Adrenal gland (tissue), 9 donors: ENCODE measurements at regions not wholly inside any gene's neighbourhood (a gene's known extent, or its start where the extent isn't known, plus 50 kb on each side); places are given as distances from the start of the nearest gene placed in this dataset.
"Not testable (repeated sequence)": the region's sequence is repeated elsewhere in the genome, so short reads cannot be mapped to it uniquely, and the experiment has no call there.

Source experiments
- DNase-seq, 7 donors: peaks; one replicate each; pipeline ENCODE4 v3.0.0-alpha.2; 2019 to 2020
- H3K27ac ChIP-seq, 5 donors: fragments of 200-600 bp; sonication (generic) in 4 of 5; 1 replicate in 3 of 5; 2 replicates in 2 of 5; pipeline versions ENCODE4 v1.5.1 to v1.8.0; 2016 to 2020; ENCODE audit warnings: mild to moderate bottlenecking in 1 of 5
- H3K27me3 ChIP-seq: fragments of 200-600 bp; 2 replicates; pipeline ENCODE4 v1.8.0; 2021
- H3K36me3 ChIP-seq, 2 donors: fragments of 200-600 bp; replicated peaks in 1 of 2; 1 replicate in 1 of 2; 2 replicates in 1 of 2; pipeline versions ENCODE4 v1.5.1 to v1.8.0; 2018 to 2022
- H3K4me1 ChIP-seq, 2 donors: fragments of 200-600 bp; replicated peaks in 1 of 2; 1 replicate in 1 of 2; 2 replicates in 1 of 2; pipeline versions ENCODE4 v1.5.1 to v1.8.0; 2018 to 2021
- H3K4me3 ChIP-seq, 4 donors: fragments of 200-600 bp; sonication (generic) in 3 of 4; one replicate each; pipeline ENCODE4 v1.5.1; 2016 to 2018
- H3K9me3 ChIP-seq, 3 donors: fragments of 200-600 bp; sonication (generic) in 1 of 3; replicated peaks in 1 of 3; 1 replicate in 2 of 3; 2 replicates in 1 of 3; pipeline versions ENCODE4 v1.5.1 to v1.8.0; 2016 to 2021
- POLR2A ChIP-seq, 2 donors: fragments of 450-650 bp; IDR thresholded peaks; one replicate each; pipeline ENCODE4 v1.6.1; 2017; ENCODE audit warnings: antibody characterized with exemption in 2 of 2, mild to moderate bottlenecking in 2 of 2, moderate library complexity in 1 of 2
- WGBS, 4 donors: extraction: QIAGEN DNeasy Blood & Tissue Kit in 2 of 4; methylation state at CpG; one replicate each; pipeline versions ENCODE4 v1.1.5 to v1.1.7; 2013 to 2017; 5-methylcytosine and 5-hydroxymethylcytosine counted together
- intact Hi-C, 2 donors: fragments of 100-400 bp; cut with DNase I; formaldehyde crosslinking; loops; one replicate each; pipeline versions ENCODE4 v1.14.1 to v1.15.0; 2022 to 2023
- TF ChIP-seq, protein P1 (sequence below), 6 experiments: fragments of 450-650 bp in 4 of 6; fragments of 200-600 bp in 2 of 6; sonication (generic) in 1 of 6; IDR thresholded peaks; 1 replicate in 5 of 6; 2 replicates in 1 of 6; pipeline versions ENCODE4 v1.5.1 to v1.8.0; 2016 to 2021; ENCODE audit warnings: antibody characterized with exemption in 6 of 6, mild to moderate bottlenecking in 2 of 6, moderate library complexity in 1 of 6
- donor health status: healthy with polysubstance abuse.
- donor health status: Bipolar disorder and iron deficiency.
- donor health status: DM: yes; HTN: yes; CAD: no.
- donor health status: DM: no; HTN: no; CAD: no.
- donor health status: DM: no; HTN: no; CAD: no.

DNA sequence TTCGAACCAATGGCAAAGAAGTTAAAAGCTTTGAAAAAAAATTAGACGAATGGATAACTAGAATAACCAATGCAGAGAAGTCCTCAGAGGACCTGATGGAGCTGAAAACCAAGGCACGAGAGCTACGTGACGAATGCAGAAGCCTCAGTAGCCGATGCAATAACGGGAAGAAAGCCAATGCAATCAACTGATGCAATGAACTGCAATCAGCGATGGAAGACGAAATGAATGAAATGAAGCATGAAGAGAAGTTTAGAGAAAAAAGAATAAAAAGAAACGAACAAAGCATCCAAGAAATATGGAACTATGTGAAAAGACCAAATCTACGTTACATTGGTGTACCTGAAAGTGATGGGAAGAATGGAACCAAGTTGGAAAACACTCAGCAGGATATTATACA is 52.6 kb upstream of the MRPS30 start:
- H3K27ac ChIP-seq, intact Hi-C loops, DNase-seq, H3K4me1 ChIP-seq, H3K36me3 ChIP-seq, H3K9me3 ChIP-seq, H3K27me3 ChIP-seq, H3K4me3 ChIP-seq: not testable (repeated sequence)
- WGBS, 4 donors: 79 to 86% (median 83%) methylated on average over 11 of the region's 11 CpGs

DNA sequence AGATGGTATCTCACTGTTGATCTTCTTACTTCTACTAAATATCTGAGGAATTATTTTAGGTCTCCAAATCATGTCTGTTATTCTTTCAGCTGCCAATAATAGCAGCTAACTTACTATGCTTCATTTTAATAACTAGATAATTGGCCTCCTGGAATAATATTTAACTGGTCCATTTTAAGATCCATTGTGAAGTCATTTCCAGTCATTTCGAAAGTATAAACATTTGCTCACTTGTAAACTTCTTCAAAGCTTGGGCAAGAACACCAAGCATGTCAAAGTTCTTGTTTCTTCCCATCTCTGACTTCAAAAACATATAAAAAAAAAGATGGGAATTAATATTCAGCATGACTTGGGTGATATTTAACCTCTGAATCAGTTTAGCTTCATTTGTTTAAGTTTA is 61.4 kb upstream of the MRPS30 start:
- no peak for DNase-seq
- TF ChIP-seq, protein P1, sequence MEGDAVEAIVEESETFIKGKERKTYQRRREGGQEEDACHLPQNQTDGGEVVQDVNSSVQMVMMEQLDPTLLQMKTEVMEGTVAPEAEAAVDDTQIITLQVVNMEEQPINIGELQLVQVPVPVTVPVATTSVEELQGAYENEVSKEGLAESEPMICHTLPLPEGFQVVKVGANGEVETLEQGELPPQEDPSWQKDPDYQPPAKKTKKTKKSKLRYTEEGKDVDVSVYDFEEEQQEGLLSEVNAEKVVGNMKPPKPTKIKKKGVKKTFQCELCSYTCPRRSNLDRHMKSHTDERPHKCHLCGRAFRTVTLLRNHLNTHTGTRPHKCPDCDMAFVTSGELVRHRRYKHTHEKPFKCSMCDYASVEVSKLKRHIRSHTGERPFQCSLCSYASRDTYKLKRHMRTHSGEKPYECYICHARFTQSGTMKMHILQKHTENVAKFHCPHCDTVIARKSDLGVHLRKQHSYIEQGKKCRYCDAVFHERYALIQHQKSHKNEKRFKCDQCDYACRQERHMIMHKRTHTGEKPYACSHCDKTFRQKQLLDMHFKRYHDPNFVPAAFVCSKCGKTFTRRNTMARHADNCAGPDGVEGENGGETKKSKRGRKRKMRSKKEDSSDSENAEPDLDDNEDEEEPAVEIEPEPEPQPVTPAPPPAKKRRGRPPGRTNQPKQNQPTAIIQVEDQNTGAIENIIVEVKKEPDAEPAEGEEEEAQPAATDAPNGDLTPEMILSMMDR (IDR thresholded peaks at IDR 0.05): no peak
- no peaks in the 10 kb centered on the region for H3K4me1 ChIP-seq
- no peak overlapping the region for H3K27ac ChIP-seq
- H3K36me3 ChIP-seq: no peaks in the 10 kb centered on the region
- no peaks in the 10 kb centered on the region for H3K27me3 ChIP-seq
- H3K4me3 ChIP-seq: no peak overlapping the region
- H3K9me3 ChIP-seq: no peaks in the 10 kb centered on the region
- intact Hi-C loops: no loop called here
- 54 to 73% (median 65%) methylated on average over 1 of the region's 1 CpG for WGBS, 4 donors

DNA sequence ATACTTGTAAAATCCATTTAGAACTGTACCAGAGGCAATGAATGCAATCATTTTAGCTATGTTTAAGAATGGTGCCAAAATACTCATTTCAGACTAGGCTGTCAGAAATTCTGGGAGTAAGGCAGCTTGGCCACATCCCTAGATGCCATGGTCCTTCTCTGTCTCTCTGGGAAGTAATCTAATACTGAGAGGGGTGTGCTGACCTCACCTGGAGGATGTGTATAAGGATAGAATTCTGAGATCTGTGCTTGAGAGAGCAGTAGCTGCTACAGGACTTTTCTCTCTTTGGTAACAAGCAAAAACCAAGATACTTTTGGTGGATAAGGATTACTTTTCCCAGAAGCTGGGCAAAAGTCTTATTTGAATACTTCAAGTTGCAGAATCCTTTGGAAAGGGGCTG is 68.1 kb upstream of the MRPS30 start:
- intact Hi-C loops: no loop called here
- no peaks in the 10 kb centered on the region for H3K4me1 ChIP-seq
- H3K4me3 ChIP-seq: no peak overlapping the region
- TF ChIP-seq, protein P1 (IDR thresholded peaks at IDR 0.05): no peak
- TF ChIP-seq POLR2A (IDR thresholded peaks at IDR 0.05): no peak
- DNase-seq: no peak
- no peaks in the 10 kb centered on the region for H3K9me3 ChIP-seq
- H3K27ac ChIP-seq: no peak overlapping the region
- H3K27me3 ChIP-seq: no peaks in the 10 kb centered on the region
- H3K36me3 ChIP-seq: no peaks in the 10 kb centered on the region

GRCh38 chr5:44729536-44729935 is 79.2 kb upstream of the MRPS30 start:
- 65 to 84% (median 68%) methylated on average over 1 of the region's 1 CpG for WGBS, 4 donors
- Histone ChIP-seq H3K27me3 (no peaks in the 10 kb centered on the region), H3K9me3 (no peaks in the 10 kb centered on the region), H3K4me3 (no peak overlapping the region), H3K36me3 (no peaks in the 10 kb centered on the region), H3K27ac (no peak overlapping the region), H3K4me1 (no peaks in the 10 kb centered on the region)
- DNase-seq: no peak
- intact Hi-C loops: no loop called here
- no peak for TF ChIP-seq POLR2A (IDR thresholded peaks at IDR 0.05)
- TF ChIP-seq, protein P1 (IDR thresholded peaks at IDR 0.05): no peak

DNA sequence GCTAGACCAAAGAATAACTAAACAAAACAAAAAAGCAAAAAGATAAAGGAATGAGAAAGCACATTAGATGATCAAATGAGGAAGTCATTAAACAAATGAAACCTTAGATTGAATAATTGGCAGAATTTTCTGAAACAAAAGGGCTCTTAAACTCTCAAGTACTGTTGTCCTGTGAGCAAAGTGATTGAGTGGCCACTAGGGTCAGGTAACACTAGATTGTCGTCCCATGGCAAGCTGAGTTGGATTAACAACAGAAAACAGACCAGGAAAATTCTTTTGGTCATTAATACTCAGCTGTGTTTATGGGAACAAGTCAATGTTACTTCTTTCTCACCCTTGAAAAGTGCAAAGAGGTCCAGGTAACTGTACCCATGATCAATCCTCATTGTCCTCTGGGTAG is 81.6 kb upstream of the MRPS30 start:
- DNase-seq: no peak
- no peak for TF ChIP-seq POLR2A (IDR thresholded peaks at IDR 0.05)
- WGBS, 4 donors: 68 to 75% (median 71%) methylated on average over 1 of the region's 1 CpG
- H3K27me3 ChIP-seq: no peaks in the 10 kb centered on the region
- no peaks in the 10 kb centered on the region for H3K36me3 ChIP-seq
- H3K27ac ChIP-seq: no peak overlapping the region
- H3K9me3 ChIP-seq: no peaks in the 10 kb centered on the region
- no peaks in the 10 kb centered on the region for H3K4me1 ChIP-seq
- intact Hi-C loops: no loop called here
- no peak overlapping the region for H3K4me3 ChIP-seq
